ENCODE measurements at regions not wholly inside any gene's neighbourhood (a gene's known extent, or its start where the extent isn't known, plus 50 kb on each side); places are given as distances from the start of the nearest gene placed in this dataset.

DNA sequence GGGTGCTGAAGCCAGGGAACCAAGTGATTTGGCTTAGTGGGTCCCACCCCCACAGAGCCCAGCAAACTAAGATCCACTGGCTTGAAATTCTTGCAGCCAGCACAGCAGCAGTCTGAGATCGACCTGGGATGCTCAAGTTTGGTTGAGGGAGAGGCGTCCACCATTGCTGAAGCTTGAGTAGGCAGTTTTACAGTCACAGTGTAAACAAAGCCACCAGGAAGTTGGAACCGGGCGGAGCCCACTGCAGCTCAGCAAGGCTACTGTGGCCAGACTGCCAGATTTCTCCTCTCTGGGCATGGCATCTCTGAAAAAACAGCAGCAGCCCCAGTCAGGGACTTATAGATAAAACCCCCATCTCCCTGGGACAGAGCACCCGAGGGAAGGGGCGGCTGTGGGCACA is 424.1 kb upstream of the TENM4 start:
- no peak for DNase-seq (ENCODE audit: low read depth in 2 of 2, low spot score in 1 of 2)

DNA sequence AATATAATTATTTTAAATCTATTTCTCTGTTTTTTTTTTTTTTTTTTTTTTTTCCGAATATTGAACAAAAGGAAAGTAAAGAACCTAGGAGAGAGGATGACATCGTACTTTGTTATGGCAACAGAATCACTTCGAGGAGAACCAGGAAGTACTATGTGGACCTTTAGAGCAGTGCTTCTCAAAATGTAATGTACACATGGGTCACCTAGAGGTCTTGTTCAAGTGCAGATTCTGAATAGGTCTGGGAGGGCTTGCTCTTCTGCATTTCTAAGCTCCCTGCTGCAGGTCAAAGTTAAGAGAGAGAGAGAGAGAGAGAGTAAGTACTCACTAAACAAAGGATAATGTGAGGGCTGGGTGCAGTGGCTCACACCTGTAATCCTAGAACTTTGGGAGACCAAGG is 419.5 kb upstream of the TENM4 start:
- no peak for DNase-seq (ENCODE audit: low read depth in 2 of 2, low spot score in 1 of 2)

DNA sequence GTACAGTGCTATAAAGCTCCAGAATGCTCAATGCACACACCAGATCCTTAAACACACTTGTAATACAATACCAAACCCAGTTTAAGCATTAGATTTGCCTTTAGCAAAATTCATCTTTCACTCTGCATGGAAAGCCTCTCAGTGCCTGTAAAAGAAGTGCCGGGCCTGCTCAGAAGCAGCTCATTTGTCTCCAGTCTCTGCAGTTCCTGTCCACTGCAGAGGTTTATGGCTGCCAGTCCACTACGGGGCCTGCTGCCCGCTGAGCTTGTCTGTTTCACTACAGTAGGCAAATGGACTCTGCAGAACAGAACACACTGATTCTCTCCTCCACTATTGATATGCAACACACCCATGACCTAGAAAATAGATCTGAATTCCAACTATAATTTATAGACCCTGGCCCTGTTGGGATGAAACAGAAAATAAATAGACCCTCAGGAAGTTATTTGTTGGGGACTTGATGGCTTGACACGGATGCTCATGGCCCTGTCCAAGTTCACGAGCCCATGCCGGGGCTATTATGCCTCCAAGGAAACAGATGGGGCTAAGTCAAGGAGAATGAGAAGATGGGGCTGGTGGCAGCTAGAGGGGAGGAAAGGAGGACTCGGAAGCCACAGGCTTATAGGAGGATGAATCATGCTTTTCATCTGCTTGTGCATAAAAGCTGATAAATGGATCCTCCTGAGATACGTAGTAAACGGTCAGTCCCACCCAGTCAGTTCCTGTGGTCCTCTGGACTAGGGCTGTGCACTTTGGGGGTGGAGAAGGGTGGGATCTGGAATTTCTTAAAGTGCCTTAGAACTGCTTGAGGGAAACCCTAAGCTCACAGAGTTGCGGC is 416.8 kb upstream of the TENM4 start:
- DNase-seq (ENCODE audit: low read depth in 2 of 2, low spot score in 1 of 2), result no peak

DNA sequence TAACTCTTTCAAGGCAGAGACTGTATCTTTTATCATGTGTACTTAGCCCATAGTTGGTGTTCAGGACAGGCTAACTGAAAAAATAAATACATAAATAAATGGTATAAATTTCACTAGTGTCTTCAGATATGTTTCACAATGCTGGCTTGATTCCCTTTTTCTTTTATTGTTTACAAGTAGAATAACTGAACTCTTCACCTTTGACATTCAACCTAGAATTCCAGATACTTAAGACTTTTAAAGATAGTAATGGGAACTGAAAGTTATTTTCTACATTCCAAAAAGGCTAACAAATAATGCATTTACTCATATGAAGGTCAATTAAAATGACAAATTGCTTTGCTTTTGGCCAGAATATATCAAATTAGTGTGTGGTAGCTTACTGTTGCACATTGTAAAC is 411.3 kb upstream of the TENM4 start:
- DNase-seq (ENCODE audit: low read depth in 2 of 2, low spot score in 1 of 2), result no peak

DNA sequence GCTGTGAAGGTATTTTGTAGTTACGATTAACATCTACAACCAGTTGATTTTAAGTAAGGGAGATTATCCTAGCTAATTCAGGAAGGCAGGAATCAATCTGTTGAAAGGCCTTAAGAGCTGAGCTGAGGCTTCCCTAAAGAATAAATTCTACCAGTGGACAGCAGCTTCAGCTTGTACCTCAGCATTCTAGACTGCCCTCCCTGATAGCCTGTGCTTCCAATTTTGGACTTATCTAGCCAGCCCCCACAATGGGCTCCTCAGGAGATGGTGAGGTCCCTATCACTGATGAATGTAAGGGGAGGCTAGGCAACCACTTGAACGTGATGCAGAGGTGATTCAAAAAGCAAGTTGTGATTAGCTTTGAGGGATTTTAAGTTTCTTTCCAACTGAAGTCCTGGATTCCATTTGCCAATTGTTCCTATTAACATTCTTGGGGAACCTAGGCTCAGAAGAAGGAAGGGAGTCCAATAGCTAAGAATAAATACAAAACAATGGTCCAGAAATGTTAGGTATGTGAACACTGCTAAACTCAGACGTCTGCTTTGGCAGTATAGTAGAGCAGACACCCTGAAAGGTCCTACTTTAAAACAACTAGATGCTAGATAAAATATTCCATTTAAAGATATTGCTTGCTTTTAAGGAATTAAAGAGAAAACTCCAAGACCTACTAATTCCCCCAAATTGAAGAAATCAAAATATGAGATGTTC is 404.3 kb upstream of the TENM4 start:
- no peak for DNase-seq (ENCODE audit: low read depth in 2 of 2, low spot score in 1 of 2)

DNA sequence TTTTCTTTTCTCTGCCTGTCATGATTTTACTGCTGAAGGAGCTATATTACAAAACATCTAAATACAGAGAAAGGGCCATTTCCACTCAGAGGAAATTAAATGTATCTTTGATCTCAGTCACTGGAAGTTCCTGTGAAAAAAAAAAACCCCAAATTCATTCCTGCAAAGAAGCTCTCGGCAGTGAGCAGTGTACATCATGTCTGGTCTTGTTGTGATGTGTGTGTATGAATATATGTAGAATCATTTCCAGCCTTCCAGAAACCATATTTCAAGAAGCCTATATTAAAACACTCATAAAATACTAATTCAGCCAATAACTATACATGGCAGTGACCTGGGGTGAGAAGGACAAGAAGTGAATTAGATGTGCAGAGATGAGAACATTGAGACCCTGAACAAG is 393.2 kb upstream of the TENM4 start:
- DNase-seq (ENCODE audit: low read depth in 2 of 2, low spot score in 1 of 2), result no peak

DNA sequence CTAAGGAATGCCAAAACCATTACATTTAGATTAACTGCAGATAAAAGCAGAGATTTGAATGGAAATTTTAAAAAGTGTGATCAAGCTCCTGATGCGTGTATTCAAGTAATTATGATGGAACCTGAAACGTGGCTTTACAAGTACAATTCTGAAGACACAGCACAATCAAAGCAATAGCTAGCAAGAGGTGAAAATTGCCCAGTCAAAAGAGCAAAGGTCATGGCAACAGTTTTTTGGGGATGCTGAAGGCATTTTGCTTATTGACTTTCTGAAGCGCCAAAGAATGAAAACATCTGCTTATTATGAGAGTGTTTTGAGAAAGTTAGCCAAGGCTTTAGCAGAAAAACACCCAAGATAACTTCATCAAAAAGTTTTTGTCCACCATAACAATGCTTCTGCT is 389.6 kb upstream of the TENM4 start:
- DNase-seq (ENCODE audit: low read depth in 2 of 2, low spot score in 1 of 2), result no peak

DNA sequence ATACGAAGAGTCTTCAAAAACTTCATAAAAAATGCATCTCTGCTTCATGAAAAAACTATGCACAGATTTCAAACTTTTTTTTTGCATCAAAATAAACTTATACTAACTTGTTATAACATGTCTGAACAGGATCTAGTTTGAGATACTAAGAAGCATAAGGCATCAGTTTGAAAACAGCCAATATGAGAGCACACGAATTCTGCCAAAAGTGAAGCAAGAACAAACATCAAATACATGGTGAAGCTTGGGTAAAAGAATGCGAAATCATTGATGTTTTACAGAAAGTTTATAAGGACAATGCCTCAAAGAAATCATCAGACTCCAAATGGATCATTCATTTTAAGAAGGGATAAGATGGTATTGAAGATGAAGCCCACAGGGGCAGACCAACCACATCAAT is 389.1 kb upstream of the TENM4 start:
- no peak for DNase-seq (ENCODE audit: low read depth in 2 of 2, low spot score in 1 of 2)

DNA sequence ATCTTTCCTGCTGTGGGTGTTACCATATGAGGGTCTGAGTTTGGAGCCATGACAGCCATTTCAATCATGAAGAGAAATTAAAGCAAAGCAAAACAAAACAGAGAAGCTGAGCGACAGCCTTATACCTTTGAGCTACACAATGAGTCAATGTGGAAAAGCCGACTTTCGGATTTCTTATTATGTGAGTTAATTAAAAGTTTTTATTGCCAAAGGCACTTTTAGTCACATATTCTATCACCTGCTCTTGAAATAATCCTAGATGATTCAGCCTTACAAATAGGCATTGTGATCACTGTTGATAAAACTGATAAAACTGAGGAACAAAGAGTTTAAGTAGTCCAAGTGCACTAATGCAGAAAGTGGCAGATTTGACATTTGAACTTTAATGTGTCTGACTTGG is 381.9 kb upstream of the TENM4 start:
- DNase-seq (ENCODE audit: low read depth in 2 of 2, low spot score in 1 of 2), result no peak

DNA sequence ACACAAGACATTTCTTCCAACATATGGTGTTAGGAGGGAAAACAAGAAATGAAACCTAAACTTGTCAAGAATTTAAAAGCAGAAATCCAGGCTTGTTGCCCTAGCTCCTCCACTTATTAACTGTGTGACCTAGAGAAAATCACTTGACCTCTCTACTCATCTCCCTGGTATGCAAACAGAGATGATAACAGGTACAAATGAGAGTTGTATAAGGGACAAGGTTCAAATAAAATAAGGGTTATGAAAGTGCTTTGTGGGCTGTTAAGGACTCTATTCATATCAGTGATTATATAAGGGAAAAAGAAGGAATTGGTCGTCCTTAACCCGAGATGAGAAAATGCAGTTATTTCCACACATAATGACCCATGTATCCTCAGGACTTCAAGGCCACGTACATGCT is 372.7 kb upstream of the TENM4 start:
- DNase-seq (ENCODE audit: low read depth in 2 of 2, low spot score in 1 of 2), result no peak

DNA sequence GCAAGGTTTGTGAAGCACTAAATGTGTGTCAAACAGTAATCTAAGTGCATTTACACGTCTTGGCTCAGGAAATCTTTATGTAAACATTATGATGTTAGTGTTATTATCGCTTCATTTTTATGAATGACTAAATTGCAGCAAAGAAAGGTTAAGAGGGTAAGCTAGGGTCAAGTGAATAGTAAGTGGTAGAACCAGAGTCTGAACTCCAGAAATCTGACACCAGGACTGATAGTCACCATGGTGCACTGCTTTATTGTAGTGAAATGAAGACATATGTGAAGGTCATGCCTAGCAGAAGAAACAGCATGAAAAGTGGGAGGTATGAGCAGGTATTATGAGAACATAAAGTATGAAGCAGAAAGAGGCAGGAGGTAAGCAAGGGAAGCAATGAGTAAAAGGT is 368.7 kb upstream of the TENM4 start:
- no peak for DNase-seq (ENCODE audit: low read depth in 2 of 2, low spot score in 1 of 2)

DNA sequence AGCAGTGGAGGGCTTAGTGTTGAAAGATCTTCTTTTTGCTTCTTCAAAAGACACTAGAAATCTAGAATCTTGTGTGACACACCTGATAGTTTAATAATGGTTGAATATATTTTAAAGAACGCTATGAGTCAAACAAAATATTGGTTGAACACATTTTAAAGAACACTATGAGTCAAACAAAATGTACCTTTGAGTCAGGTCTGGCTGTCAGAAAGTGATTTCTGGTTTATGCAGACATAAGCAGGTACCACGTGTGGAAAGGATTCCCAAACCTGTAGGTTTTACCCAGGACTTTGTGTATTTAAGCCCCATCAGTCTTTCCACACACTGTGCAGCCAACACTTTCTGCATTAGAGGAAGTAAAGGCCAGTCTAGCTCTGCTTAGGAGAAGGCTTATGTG is 366.7 kb upstream of the TENM4 start:
- DNase-seq (ENCODE audit: low read depth in 2 of 2, low spot score in 1 of 2), result no peak

DNA sequence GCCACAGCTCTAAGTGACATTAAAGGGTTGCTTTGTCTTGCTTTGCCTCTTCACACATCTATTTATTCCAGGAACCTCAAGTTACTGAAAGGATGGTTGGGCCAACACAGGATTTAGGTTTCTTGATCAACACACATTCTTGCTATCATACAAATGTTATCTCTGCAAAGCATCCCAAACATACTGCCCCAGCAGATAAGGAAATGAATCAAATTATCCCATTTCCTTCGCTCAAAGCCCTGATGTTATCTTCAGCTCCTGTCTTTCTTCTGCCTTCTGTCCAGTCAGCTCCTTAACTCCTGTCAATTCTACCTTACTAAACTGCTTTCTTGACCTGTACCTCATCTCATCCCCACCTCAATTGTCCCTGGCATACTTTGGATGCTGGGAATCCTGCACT is 355.9 kb upstream of the TENM4 start:
- DNase-seq (ENCODE audit: low read depth in 2 of 2, low spot score in 1 of 2), result no peak

DNA sequence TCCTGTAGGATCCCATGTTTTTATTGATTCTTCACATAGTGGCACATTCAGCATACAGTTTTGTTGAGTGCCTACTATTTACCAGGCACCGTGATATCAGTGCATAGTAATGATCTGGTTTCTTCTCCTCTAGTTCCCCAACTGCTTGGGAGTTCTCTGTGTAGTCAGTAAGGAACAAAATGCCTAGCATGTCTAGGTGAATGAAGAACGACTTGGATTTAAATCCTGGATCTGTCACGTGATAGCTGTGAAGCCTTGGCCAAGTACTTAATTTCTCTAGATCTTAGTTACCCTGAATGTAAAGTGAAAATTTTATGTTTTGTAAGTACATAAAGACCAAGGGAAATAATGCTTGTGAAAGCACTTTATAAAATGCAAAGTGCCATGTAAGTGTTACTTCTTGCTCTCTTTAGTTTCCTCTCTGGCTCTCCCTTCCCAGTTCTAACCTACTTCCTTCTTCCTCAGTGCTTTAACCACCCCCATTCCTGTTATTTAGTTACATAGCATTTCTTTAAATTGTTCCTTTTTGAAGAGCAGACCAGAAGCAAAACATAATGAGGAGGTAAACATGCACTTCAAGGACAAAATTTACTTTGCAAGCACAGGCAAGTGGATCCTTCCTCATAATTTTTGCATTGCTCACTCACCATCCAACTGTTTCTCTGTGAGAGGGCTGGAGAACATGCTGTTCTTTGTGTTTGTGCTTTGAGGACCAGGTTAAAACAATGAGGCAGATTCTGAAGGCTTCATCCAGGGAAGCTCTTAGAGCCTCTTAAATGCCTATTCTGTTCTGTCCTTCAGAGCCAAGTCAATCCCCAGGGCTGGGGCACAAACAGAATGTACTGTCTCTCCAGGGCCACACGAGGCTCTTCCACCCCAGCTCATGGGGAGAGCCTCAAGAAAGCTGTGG is 353.9 kb upstream of the TENM4 start:
- DNase-seq (ENCODE audit: low read depth in 2 of 2, low spot score in 1 of 2), result no peak

DNA sequence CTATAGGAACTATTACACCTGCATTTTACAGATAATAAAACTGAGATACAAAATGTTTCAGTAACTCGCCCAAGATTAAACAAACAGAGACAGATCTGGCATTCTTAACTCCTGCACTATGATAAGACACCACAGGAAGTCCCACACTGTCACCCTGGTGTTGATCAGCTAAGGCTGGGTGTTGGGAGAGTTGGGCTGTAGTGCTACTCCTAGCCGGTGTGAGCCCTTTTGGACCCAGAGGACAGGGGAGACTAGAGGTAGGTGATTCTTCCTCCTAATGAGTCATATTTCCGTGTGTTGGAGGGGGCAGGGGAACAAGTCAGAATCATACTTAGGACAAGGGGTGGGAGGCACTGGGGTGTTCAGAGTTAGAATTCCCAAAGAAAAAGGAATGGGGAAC is 353.2 kb upstream of the TENM4 start:
- no peak for DNase-seq (ENCODE audit: low read depth in 2 of 2, low spot score in 1 of 2)

DNA sequence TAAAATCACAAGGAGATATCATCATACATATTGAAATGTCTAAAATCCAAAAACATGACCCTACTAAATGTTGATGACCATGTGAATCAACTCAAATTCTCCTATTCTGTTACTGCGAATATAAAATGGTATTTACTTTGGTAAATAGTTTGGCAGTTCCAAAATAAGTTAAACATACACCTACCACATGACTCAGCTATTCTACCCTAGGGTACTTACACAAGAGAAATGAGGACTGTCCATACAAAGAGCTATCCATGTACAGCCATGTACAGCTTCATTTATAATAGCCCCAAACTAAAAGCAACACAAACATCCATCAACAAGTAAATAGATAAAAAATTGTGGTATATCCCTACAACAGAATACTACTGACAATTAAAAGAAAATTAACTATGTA is 346.1 kb upstream of the TENM4 start:
- no peak for DNase-seq (ENCODE audit: low read depth in 2 of 2, low spot score in 1 of 2)

DNA sequence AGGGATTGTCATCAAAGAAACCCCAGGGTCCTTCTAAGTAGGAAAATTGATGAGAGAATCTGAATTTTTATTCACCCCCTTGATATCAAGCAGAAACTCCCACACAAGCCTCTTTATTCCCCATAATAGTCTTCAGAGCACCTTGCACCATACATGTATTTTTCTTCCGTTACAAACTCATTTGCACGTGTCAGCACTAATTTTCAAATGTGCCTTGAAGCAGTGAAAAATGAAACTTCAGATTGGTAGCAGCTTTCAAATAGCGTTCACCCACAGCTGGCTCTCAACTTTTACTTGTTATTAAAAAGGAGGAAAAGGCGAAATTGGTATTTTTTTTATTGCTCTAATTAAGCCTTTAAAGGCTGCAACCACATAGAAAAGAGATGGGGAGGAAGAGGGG is 343.0 kb upstream of the TENM4 start:
- DNase-seq (ENCODE audit: low read depth in 2 of 2, low spot score in 1 of 2), result no peak

DNA sequence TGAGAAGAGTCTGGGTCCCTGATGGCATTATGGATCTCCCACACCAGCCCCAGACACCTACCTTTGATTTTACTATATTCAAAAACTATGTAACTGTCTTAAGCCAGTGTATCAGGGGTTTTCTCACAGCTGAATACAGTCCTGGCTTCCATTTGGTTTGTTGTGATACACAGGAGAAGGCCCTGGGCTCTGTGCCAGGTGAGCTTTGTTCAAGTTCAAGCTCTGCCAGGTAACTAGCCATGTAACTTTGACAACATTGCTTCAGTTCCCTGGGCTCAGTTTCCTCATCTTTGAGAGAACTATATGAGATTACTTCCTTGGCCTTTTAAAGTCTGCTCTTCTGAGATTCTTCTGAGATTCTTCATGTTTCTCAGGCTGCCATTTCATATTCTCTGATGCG is 327.5 kb upstream of the TENM4 start:
- no peak for DNase-seq (ENCODE audit: low read depth in 2 of 2, low spot score in 1 of 2)

DNA sequence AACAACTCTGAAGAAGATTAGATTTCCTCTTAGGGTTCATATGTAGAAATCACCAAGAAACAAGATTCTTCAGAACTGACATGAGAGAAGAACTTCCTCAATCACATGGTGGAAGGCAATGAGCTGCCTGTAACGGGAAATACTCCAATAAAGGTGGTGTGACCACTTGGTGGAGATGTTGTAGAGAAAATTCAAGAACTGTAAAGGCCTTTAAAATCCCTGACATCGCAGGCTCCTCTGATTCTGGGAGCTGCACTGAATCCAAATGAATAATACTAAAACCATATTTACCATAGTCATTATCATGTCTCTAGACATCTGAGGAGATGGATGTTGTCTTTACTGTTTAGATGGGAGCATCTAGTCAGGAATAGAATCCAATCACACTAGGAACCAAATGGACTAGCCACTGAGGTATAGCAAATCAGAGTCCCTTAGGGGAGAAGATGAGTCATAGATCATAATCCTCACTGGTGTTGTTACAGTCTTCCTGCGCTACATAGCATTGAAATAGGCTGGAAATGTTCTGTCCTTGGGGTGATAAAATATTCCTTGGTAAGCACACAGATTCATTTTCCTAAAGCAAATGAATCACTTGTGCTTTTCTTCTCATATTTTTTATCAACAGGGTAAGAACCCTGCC is 321.6 kb upstream of the TENM4 start:
- DNase-seq (ENCODE audit: low read depth in 2 of 2, low spot score in 1 of 2), result no peak

DNA sequence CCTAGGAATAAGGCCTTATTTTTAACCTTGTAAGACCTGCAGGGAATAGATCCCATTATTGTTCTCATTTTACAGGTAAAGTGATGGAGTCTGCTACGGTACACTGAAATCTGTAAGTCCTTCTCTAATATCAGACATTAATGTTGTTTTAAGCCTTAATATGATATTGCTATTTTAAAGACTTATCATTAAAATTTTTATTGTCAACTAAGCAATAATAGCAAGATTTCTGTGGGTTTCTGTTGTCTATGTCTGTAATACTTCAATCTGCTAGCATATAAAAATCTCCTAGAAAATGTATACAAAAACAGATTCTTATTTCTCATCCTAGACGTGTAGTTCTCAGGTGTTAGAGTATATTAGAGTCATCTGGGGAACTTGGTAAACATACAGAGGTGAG is 317.5 kb upstream of the TENM4 start:
- DNase-seq (ENCODE audit: low read depth in 2 of 2, low spot score in 1 of 2), result no peak

DNA sequence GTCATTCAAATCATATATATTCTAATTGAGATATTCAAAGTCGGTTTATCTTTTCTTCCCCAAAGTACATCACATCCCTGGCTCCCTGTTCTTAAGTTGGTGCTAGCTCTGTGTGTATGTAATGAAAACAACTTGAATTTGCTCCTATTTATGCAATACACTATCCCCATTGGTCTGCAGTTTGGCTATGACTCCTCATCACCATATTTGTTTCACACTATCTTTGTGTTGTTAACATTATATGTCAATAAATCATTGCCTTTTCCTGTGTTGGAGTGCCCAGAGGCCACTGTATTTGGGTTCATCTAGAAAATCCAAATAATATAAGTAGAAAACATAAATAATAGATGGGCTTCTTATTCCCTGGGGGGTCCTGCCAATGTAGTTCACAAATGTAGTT is 306.6 kb upstream of the TENM4 start:
- DNase-seq (ENCODE audit: low read depth in 2 of 2, low spot score in 1 of 2), result no peak
